Neutrophil (primary cell): ENCODE measurements at regions not wholly inside any gene's neighbourhood (a gene's known extent, or its start where the extent isn't known, plus 50 kb on each side); places are given as distances from the start of the nearest gene placed in this dataset.

Source experiments
- H3K27ac ChIP-seq: fragments of 200-600 bp; sonication (generic); 2 replicates; pipeline ENCODE4 v1.5.1; 2016; ENCODE audit warnings: mild to moderate bottlenecking, moderate library complexity
- H3K27me3 ChIP-seq: fragments of 200-600 bp; sonication (generic); 2 replicates; pipeline ENCODE4 v1.6.0; 2016; ENCODE audit warnings: mild to moderate bottlenecking
- H3K36me3 ChIP-seq: fragments of 200-600 bp; sonication (generic); 2 replicates; pipeline ENCODE4 v1.5.1; 2017
- H3K4me1 ChIP-seq, 2 experiments: fragments of 200-600 bp in 1 of 2; sonication (generic) in 1 of 2; 1 replicate in 1 of 2; 2 replicates in 1 of 2; pipeline versions ENCODE4 v1.5.1 to v1.6.1; 2013 to 2016; ENCODE audit warnings: low read depth in 1 of 2, low read length in 1 of 2, mild to moderate bottlenecking in 1 of 2, moderate library complexity in 1 of 2; ENCODE audit not compliant: control insufficient read depth in 1 of 2, insufficient read depth in 1 of 2
- H3K4me3 ChIP-seq, 2 experiments: fragments of 200-600 bp in 1 of 2; sonication (generic) in 1 of 2; 1 replicate in 1 of 2; 2 replicates in 1 of 2; pipeline ENCODE4 v1.5.1; 2013 to 2016; ENCODE audit warnings: low read depth in 1 of 2, low read length in 1 of 2, mild to moderate bottlenecking in 1 of 2, moderate library complexity in 1 of 2
- H3K9me3 ChIP-seq: fragments of 200-600 bp; sonication (generic); 2 replicates; pipeline ENCODE4 v1.5.1; 2016
- TF ChIP-seq, protein P1 (sequence below): fragments of 200-600 bp; sonication (generic); IDR thresholded peaks from 2 replicates; pipeline ENCODE4 v1.5.1; 2016; ENCODE audit warnings: antibody characterized with exemption

DNA sequence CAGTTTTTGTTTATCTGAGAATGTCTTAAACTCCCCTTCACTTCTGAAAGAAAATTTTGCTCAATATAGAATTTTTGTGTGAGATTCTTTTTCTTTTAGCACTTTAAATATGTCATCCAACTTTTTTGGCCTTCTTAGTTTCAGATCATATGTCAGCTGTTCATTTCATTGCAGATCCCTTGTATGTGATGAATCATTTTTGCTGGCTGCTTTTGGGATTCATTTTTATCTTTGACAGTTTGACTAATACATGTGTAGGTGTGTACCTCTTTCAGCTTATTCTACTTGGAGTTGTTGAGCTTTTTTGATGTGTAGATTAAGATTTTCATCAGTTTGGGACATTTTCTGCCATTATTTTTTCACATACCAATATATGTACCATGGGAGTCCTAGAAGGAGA, 156.8 kb downstream of the FASLG start:
- Histone ChIP-seq H3K4me1 (peaks cover 0 to 4% of the 10 kb centered on the region in 2 experiments), H3K36me3 (no peaks in the 10 kb centered on the region), H3K4me3 (no peak overlapping the region), H3K9me3 (no peaks in the 10 kb centered on the region), H3K27ac (no peak overlapping the region), H3K27me3 (no peaks in the 10 kb centered on the region)
- TF ChIP-seq, protein P1, sequence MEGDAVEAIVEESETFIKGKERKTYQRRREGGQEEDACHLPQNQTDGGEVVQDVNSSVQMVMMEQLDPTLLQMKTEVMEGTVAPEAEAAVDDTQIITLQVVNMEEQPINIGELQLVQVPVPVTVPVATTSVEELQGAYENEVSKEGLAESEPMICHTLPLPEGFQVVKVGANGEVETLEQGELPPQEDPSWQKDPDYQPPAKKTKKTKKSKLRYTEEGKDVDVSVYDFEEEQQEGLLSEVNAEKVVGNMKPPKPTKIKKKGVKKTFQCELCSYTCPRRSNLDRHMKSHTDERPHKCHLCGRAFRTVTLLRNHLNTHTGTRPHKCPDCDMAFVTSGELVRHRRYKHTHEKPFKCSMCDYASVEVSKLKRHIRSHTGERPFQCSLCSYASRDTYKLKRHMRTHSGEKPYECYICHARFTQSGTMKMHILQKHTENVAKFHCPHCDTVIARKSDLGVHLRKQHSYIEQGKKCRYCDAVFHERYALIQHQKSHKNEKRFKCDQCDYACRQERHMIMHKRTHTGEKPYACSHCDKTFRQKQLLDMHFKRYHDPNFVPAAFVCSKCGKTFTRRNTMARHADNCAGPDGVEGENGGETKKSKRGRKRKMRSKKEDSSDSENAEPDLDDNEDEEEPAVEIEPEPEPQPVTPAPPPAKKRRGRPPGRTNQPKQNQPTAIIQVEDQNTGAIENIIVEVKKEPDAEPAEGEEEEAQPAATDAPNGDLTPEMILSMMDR: no peak

DNA sequence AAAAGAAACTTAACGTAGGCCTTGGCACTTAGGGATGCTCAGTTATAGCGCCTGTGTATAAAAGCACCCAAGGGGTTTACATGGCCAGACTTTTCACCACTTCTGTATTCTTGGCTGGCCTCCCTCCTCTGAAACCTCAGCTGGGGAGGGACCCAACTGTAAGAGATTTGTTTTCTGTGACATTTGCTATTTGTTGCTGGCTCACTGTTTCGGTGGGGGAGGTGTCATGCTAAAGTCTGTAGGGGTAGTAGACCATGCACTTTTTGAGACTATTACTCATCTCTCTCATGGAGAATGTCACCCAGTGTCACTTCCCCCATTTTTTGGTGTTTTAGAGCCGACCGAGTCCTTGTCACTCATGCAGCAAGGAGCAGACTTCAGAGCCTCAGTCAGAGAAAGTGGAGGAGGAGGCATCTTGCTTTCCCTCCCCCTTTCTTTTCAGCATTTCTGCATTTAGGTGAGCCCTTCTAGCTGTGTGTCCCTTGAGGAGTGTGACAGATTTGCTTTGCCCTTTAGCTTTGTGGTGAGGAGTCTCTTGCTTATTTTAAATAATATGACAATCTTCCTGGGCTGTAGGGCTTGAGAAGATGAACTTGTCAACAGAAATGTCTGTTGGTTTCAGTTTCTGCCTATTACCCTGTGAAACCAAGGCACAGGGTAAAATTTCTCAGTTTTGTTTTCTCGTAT, 160.1 kb downstream of the FASLG start:
- no peaks in the 10 kb centered on the region for H3K36me3 ChIP-seq
- no peaks in the 10 kb centered on the region for H3K27me3 ChIP-seq
- no peaks in the 10 kb centered on the region for H3K9me3 ChIP-seq
- peaks cover 11 to 12% of the 10 kb centered on the region in 2 experiments for H3K4me1 ChIP-seq
- no peak overlapping the region for H3K4me3 ChIP-seq
- no peak overlapping the region for H3K27ac ChIP-seq
- TF ChIP-seq, protein P1: no peak

DNA sequence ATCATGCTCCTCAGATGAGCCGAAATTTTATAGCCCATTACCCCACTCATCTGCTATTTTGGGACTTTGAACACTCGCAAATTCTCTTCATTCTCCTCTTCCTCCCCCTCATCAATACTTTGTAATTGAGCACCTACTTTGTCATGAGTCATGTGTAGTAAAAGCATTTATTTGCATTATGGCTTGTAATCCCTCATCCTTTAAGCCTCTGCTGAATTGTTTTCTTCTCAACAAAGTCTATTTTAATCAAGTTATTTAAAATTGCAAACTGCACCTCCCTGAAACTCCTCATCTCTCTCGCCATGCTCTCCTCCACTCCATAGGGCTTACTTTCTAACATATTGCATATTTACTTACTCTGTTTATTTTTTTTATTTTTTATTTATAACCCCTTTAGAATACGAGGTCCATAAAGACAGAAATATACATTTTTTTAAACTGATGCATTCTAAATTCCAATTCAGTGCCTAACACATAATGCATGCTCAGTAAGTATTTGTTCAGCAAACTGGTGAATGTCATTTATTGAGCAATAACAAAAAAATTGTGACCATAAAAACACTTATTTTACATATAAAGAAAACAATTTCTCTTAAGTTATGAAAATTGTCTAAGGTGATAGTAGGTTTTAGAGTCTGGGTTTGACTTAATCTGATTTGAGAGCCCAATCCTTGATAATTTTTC, 161.7 kb downstream of the FASLG start:
- no peaks in the 10 kb centered on the region for H3K9me3 ChIP-seq
- no peak overlapping the region for H3K27ac ChIP-seq
- H3K27me3 ChIP-seq: no peaks in the 10 kb centered on the region
- H3K4me1 ChIP-seq: peaks cover 16 to 20% of the 10 kb centered on the region in 2 experiments
- no peaks in the 10 kb centered on the region for H3K36me3 ChIP-seq
- TF ChIP-seq, protein P1: no peak
- H3K4me3 ChIP-seq: no peak overlapping the region

DNA sequence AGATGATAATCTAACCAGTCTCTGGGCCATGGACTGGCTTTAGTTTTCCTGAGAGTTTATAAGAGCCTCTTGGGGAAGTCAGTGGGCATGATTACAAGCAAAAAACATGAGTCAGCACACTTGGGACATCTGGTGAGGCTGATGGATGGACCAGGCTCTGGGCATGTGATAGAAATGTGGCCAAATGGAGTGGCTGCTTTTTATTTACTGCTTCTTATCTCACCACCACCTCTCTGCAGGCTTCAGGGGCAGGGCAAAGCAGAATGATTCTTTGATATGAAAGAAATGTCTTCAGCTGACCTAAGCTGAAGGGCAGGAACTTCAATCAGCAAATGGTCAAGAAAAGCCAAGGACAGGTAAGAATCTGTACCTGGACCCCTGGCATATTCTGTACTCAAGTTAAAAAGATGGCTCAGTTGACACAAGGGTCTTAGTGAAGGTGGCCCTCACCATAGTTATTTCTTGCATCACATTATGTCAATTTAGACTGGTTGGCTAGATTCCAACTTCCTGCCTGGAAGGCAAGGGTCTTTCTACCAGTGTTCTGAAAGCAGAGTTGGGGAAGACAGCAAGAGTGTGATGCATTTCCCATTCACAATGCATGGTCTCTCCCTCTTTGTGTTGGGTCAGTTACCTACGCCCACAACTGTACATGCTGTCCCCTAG, 162.8 kb downstream of the FASLG start:
- Histone ChIP-seq H3K27ac (no peak overlapping the region), H3K4me1 (peaks cover 16 to 29% of the 10 kb centered on the region in 2 experiments), H3K27me3 (no peaks in the 10 kb centered on the region), H3K9me3 (no peaks in the 10 kb centered on the region), H3K36me3 (no peaks in the 10 kb centered on the region), H3K4me3 (no peak overlapping the region)
- TF ChIP-seq, protein P1: no peak

DNA sequence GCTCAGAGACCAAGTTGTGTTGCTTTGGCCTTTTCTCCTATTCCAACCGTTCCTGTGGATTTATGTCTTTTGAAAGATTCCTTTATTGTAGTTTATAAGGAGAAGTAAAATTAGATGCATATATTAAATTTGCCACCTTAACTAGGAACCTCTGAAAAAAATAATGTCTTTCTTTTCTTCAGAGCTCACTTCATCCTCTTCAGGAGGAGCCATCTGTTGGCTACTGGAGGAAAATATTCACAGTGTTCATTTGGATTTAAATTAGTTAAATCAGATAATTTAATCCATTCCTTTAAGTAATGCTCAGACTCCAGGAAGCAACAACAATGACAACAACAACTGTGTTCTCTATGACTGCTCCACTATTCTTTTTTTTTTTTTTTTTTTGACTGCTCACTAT, 164.0 kb downstream of the FASLG start:
- Histone ChIP-seq H3K36me3 (no peaks in the 10 kb centered on the region), H3K9me3 (no peaks in the 10 kb centered on the region), H3K4me1 (peaks cover 16 to 29% of the 10 kb centered on the region in 2 experiments), H3K27ac (no peak overlapping the region), H3K27me3 (no peaks in the 10 kb centered on the region), H3K4me3 (no peak overlapping the region)
- TF ChIP-seq, protein P1: no peak
